Mesenchymal stem cell (in vitro differentiated cells and primary cell): ENCODE measurements at regions not wholly inside any gene's neighbourhood (a gene's known extent, or its start where the extent isn't known, plus 50 kb on each side); places are given as distances from the start of the nearest gene placed in this dataset.

Experiments
- DNase-seq: peaks from one replicate; pipeline ENCODE4 v3.0.0-alpha.2; 2013
- H2AFZ ChIP-seq: one replicate; pipeline ENCODE4 v1.6.1; 2013; ENCODE audit warnings: low read depth, mild to moderate bottlenecking, control low read depth, inconsistent platforms, low read length, moderate library complexity
- H2AK5ac ChIP-seq: 2 replicates; pipeline ENCODE4 v1.6.1; 2013; ENCODE audit warnings: low read length, moderate library complexity, mild to moderate bottlenecking, inconsistent platforms; ENCODE audit not compliant: severe bottlenecking
- H2BK120ac ChIP-seq: one replicate; pipeline ENCODE4 v1.6.1; 2013; ENCODE audit warnings: low read depth, mild to moderate bottlenecking, inconsistent platforms, low read length, moderate library complexity
- H2BK12ac ChIP-seq, 2 experiments: one replicate each; pipeline ENCODE4 v1.6.1; 2013; ENCODE audit warnings: inconsistent platforms in 2 of 2, low read length in 2 of 2, mild to moderate bottlenecking in 2 of 2, moderate library complexity in 2 of 2, control low read depth in 1 of 2
- H2BK15ac ChIP-seq: one replicate; pipeline ENCODE4 v1.6.1; 2013; ENCODE audit warnings: mild to moderate bottlenecking, low read depth, inconsistent platforms; ENCODE audit not compliant: poor library complexity, severe bottlenecking
- H2BK5ac ChIP-seq: 2 replicates; pipeline ENCODE4 v1.6.1; 2013; ENCODE audit warnings: low read depth, mild to moderate bottlenecking, low read length, control low read depth, inconsistent platforms; ENCODE audit not compliant: poor library complexity, severe bottlenecking
- H3K14ac ChIP-seq, 2 experiments: one replicate each; pipeline ENCODE4 v1.6.1; 2013; ENCODE audit warnings: inconsistent platforms in 2 of 2, low read length in 2 of 2, control low read depth in 1 of 2, mild to moderate bottlenecking in 1 of 2, moderate library complexity in 1 of 2
- H3K18ac ChIP-seq, 2 experiments: one replicate each; pipeline ENCODE4 v1.6.1; 2013; ENCODE audit warnings: inconsistent platforms in 2 of 2, low read length in 2 of 2, control low read depth in 1 of 2, low read depth in 1 of 2, mild to moderate bottlenecking in 1 of 2
- H3K23ac ChIP-seq, 2 experiments: one replicate each; pipeline ENCODE4 v1.6.1; 2013; ENCODE audit warnings: inconsistent platforms in 2 of 2, low read length in 2 of 2, mild to moderate bottlenecking in 2 of 2, moderate library complexity in 2 of 2, control low read depth in 1 of 2
- H3K27ac ChIP-seq: 2 replicates; pipeline ENCODE4 v1.5.1; 2013; ENCODE audit warnings: mild to moderate bottlenecking, moderate library complexity, low read length, control low read depth, inconsistent platforms; ENCODE audit not compliant: poor library complexity, severe bottlenecking
- H3K27me3 ChIP-seq, 2 experiments: 2 replicates each; pipeline versions ENCODE4 v1.6.1 to v1.7.0; 2013; ENCODE audit warnings: low read length in 2 of 2, mild to moderate bottlenecking in 2 of 2, moderate library complexity in 2 of 2, control low read depth in 1 of 2, inconsistent platforms in 1 of 2; ENCODE audit not compliant: control insufficient read depth in 1 of 2, insufficient read depth in 1 of 2
- H3K36me3 ChIP-seq, 2 experiments: 2 replicates each; pipeline versions ENCODE4 v1.6.1 to v1.7.0; 2013; ENCODE audit warnings: low read length in 2 of 2, control low read depth in 1 of 2, inconsistent platforms in 1 of 2, low read depth in 1 of 2, mild to moderate bottlenecking in 1 of 2; ENCODE audit not compliant: insufficient read depth in 2 of 2, control insufficient read depth in 1 of 2
- H3K4ac ChIP-seq, 2 experiments: one replicate each; pipeline ENCODE4 v1.6.1; 2013; ENCODE audit warnings: inconsistent platforms in 2 of 2, low read length in 2 of 2, mild to moderate bottlenecking in 2 of 2, moderate library complexity in 2 of 2, control low read depth in 1 of 2, low read depth in 1 of 2
- H3K4me1 ChIP-seq: 2 replicates; pipeline ENCODE4 v1.6.1; 2013; ENCODE audit warnings: low read depth, low read length, control low read depth; ENCODE audit not compliant: control insufficient read depth, insufficient read depth
- H3K4me2 ChIP-seq: 2 replicates; pipeline ENCODE4 v1.6.1; 2013; ENCODE audit warnings: low read length, mild to moderate bottlenecking, inconsistent platforms; ENCODE audit not compliant: poor library complexity, severe bottlenecking
- H3K4me3 ChIP-seq, 2 experiments: 2 replicates each; pipeline versions ENCODE4 v1.5.1 to v1.7.0; 2013; ENCODE audit warnings: low read length in 2 of 2, mild to moderate bottlenecking in 2 of 2, control low read depth in 1 of 2, low read depth in 1 of 2; ENCODE audit not compliant: insufficient read depth in 1 of 2
- H3K79me1 ChIP-seq: replicated peaks from 2 replicates; pipeline ENCODE4 v1.6.1; 2013; ENCODE audit warnings: mild to moderate bottlenecking, control low read depth, low read length, inconsistent platforms; ENCODE audit not compliant: poor library complexity, severe bottlenecking
- H3K9ac ChIP-seq: 2 replicates; pipeline ENCODE4 v1.7.0; 2013; ENCODE audit warnings: mild to moderate bottlenecking, low read length, moderate library complexity
- H3K9me3 ChIP-seq: 2 replicates; pipeline ENCODE4 v1.7.0; 2013; ENCODE audit warnings: mild to moderate bottlenecking, low read length; ENCODE audit not compliant: control insufficient read depth
- H4K8ac ChIP-seq: one replicate; pipeline ENCODE4 v1.6.1; 2013; ENCODE audit warnings: inconsistent platforms, mild to moderate bottlenecking, low read length, moderate library complexity
- H4K91ac ChIP-seq: one replicate; pipeline ENCODE4 v1.6.1; 2013; ENCODE audit warnings: mild to moderate bottlenecking, low read length, inconsistent platforms
- WGBS: methylation state at CpG from one replicate; pipeline ENCODE4 v1.1.7; 2013; ENCODE audit warnings: mixed read lengths; 5-methylcytosine and 5-hydroxymethylcytosine counted together

DNA sequence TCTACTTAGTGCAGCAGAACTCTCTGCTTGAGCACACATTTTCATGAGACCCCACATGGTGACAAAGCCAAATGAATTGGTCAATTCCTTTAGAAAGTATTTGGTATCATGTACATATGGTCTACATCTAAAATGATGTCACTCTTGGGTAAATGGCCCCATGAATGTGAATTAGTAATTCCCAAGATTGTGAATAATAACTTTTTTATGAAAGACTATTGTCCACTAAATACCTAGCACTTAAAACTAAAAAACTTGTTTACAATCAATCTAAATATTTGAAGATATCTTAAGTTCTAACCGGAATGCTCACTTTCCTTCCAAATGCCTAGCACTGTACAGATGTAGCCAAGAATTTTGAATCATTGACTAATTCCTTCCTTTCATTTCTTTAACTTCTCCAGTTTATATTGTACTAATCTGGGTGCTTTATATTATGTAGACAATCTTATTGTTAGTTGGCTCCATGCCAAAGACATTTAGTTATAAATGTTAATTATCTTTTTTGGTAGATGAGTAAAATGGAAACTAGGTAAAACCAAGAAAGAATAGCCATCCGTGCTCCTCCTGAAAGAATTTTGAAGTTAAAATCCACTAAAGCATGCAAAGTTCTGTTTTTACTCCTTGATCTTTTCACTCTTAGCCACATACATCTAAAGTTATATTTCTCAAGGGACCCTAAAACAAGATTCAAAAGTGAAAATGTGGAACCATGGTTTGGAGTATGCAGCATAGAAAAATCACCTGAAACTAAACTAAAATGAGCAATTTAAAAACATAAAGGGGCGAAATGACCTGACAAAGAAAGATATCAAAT lies 145.0 kb upstream of the ARHGAP20 start:
- H2BK15ac ChIP-seq = no peak overlapping the region
- no peaks in the 10 kb centered on the region for H3K9me3 ChIP-seq
- H3K4ac ChIP-seq = no peak overlapping the region
- H4K8ac ChIP-seq = no peak overlapping the region
- H3K27me3 ChIP-seq = no peaks in the 10 kb centered on the region
- no peak overlapping the region for H2AK5ac ChIP-seq
- H3K4me1 ChIP-seq = no peaks in the 10 kb centered on the region
- H2BK120ac ChIP-seq = no peak overlapping the region
- no peak overlapping the region for H3K18ac ChIP-seq
- no peaks in the 10 kb centered on the region for H3K36me3 ChIP-seq
- H3K4me3 ChIP-seq = peak overlapping the region in 1 of 2 experiments; percentile 34
- no peaks in the 10 kb centered on the region for H3K79me1 ChIP-seq
- no peak for DNase-seq
- H3K27ac ChIP-seq = no peak overlapping the region
- no peak overlapping the region for H3K4me2 ChIP-seq
- WGBS = 57% methylated on average over 2 of the region's 3 CpGs
- H2AFZ ChIP-seq = no peak overlapping the region
- no peak overlapping the region for H2BK12ac ChIP-seq
- H3K9ac ChIP-seq = peak overlapping the region; percentile 74
- no peak overlapping the region for H4K91ac ChIP-seq
- H3K14ac ChIP-seq = no peak overlapping the region
- H2BK5ac ChIP-seq = no peak overlapping the region
- H3K23ac ChIP-seq = no peak overlapping the region

DNA sequence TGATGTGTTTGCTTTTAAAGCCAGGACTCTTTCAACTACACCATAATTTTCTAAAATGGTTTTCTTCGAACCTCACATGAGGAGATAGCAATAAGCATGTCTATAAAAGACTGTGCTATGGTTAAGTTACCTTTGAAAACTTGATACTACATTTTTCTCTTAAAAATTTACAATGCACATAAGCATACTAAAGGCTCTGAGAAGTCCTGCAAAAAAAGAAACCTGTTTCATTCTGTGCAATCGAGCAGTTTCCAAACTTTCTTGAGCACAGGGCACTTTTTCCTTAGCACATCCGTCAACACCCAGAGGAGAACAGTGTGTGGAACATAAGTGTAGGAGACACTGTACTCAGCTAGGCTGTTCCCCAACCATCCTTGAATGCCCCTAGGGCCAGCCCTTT lies 144.1 kb upstream of the ARHGAP20 start:
- 77% methylated on average over 2 of the region's 3 CpGs for WGBS
- no peak overlapping the region for H2BK5ac ChIP-seq

DNA sequence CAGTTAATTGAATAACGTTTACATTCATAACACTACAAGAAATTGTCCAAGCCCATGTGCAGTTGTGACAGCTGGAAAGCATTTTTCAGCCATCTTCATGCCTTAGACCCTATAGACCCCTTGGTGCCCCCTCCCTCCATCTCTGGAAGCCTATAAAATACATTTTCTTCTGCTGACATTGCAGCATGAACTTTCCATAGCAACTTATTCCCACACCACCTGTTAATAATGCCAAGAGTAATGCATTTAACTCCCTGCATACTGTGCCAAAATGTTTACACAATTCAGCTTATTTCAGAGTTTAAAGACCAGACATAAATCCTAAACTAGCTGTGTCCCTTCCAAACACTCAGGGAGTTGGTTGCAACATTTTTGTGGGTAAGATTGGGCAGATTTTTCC lies 143.0 kb upstream of the ARHGAP20 start:
- Histone ChIP-seq H3K23ac (no peak overlapping the region), H3K36me3 (no peaks in the 10 kb centered on the region), H3K27me3 (no peaks in the 10 kb centered on the region), H3K4me1 (no peaks in the 10 kb centered on the region), H3K4me3 (no peak overlapping the region), H2BK5ac (no peak overlapping the region), H2AFZ (no peak overlapping the region), H2AK5ac (no peak overlapping the region), H4K8ac (no peak overlapping the region), H3K27ac (no peak overlapping the region), H3K18ac (no peak overlapping the region), H3K79me1 (no peaks in the 10 kb centered on the region), H2BK12ac (no peak overlapping the region), H3K4me2 (no peak overlapping the region), H3K9me3 (no peaks in the 10 kb centered on the region), H3K4ac (no peak overlapping the region), H3K9ac (no peak overlapping the region), H2BK15ac (no peak overlapping the region), H4K91ac (no peak overlapping the region), H2BK120ac (no peak overlapping the region), H3K14ac (no peak overlapping the region)
- no peak for DNase-seq
- 53% methylated on average over 1 of the region's 1 CpG for WGBS

More for the DNA sequence above, 144.1 kb upstream of the ARHGAP20 start:
- Histone ChIP-seq H3K79me1 (no peaks in the 10 kb centered on the region), H4K8ac (no peak overlapping the region), H3K9me3 (no peaks in the 10 kb centered on the region), H3K9ac (peak overlapping the region; percentile 74), H3K23ac (no peak overlapping the region), H2BK120ac (no peak overlapping the region), H3K18ac (no peak overlapping the region), H2AFZ (no peak overlapping the region), H3K4me3 (no peak overlapping the region), H4K91ac (no peak overlapping the region), H2AK5ac (no peak overlapping the region), H3K4ac (no peak overlapping the region), H3K27me3 (no peaks in the 10 kb centered on the region), H2BK15ac (no peak overlapping the region), H2BK12ac (no peak overlapping the region), H3K27ac (no peak overlapping the region), H3K36me3 (no peaks in the 10 kb centered on the region), H3K4me1 (no peaks in the 10 kb centered on the region), H3K14ac (no peak overlapping the region), H3K4me2 (no peak overlapping the region)
- DNase-seq = no peak

DNA sequence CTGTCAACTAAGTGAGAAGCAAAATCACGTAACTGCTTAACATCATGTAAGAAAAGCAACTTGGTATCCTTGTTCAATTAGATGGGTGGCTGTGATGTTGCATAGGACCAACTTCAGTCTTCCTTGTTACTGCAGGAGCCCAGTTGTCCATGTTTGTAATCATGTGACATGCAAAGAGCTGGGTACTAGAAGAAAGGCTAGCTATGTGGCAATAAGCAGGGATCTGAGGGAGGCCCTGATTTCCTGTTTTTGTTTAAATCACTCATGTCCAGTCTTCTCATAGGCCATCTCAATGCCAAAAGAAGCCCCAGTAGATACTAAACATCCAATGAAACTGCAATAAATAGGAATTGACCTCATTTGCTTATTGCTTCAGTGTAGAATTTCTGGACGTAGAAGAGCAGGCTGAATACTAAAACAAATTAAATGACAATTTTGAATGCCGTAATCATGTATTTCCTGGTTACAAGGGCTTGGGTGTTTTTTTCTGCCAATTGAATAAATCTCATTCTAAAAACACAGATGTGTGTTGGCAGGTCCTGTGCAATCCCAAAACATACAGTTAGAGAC lies 140.8 kb upstream of the ARHGAP20 start:
- H2AK5ac ChIP-seq = no peak overlapping the region
- H3K4me3 ChIP-seq = no peak overlapping the region
- no peak for DNase-seq
- no peak overlapping the region for H2BK120ac ChIP-seq
- peaks cover 2% of the 10 kb centered on the region for H3K9me3 ChIP-seq
- no peak overlapping the region for H3K23ac ChIP-seq
- H3K79me1 ChIP-seq = no peaks in the 10 kb centered on the region
- H3K14ac ChIP-seq = no peak overlapping the region
- no peak overlapping the region for H2AFZ ChIP-seq
- no peak overlapping the region for H2BK15ac ChIP-seq
- H3K27ac ChIP-seq = no peak overlapping the region
- no peaks in the 10 kb centered on the region for H3K36me3 ChIP-seq
- no peak overlapping the region for H3K4ac ChIP-seq
- 97% methylated on average over 3 of the region's 3 CpGs for WGBS
- no peak overlapping the region for H2BK5ac ChIP-seq
- H4K91ac ChIP-seq = no peak overlapping the region
- H3K27me3 ChIP-seq = no peaks in the 10 kb centered on the region
- no peak overlapping the region for H3K4me2 ChIP-seq
- H3K9ac ChIP-seq = no peak overlapping the region
- H3K18ac ChIP-seq = no peak overlapping the region
- no peak overlapping the region for H4K8ac ChIP-seq
- H3K4me1 ChIP-seq = no peaks in the 10 kb centered on the region
- no peak overlapping the region for H2BK12ac ChIP-seq
